ENCODE measurements at regions not wholly inside any gene's neighbourhood (a gene's known extent, or its start where the extent isn't known, plus 50 kb on each side); places are given as distances from the start of the nearest gene placed in this dataset.

DNA sequence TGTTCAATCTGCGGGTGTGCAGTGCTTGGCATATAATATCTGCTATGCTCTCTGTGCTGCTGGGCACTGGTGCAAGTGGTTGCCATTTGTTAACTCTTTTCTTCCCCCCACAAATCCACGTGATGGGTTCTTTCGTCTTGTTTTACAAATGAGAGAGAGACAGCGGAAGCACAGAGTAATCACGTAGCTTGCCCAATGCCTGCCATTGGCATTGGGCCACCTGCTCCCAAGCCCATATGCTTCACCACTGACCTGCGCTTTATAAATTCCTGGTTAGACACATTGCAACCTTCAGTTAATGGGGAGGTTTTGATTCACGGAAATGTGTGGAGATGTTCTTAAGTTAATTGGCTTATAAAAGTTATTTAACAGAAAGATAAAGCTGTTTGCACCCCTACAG, 194.8 kb upstream of the ADAMTS16 start:
- no peak for DNase-seq (ENCODE audit: low read depth in 1 of 2, low spot score in 1 of 2)
- no peak overlapping the region for H3K27ac ChIP-seq (replicated peaks)
- H3K27me3 ChIP-seq (ENCODE audit: insufficient read depth, poor library complexity, severe bottlenecking), result no peaks in the 10 kb centered on the region
- H3K4me3 ChIP-seq (replicated peaks; ENCODE audit: insufficient read depth, low read length), result no peak overlapping the region
- TF ChIP-seq POLR2AphosphoS5 (IDR thresholded peaks at IDR 0.05; ENCODE audit: low read depth) (no peak), GABPA (IDR thresholded peaks at IDR 0.05; ENCODE audit: low read depth) (no peak), SPI1 (IDR thresholded peaks at IDR 0.05; ENCODE audit: borderline replicate concordance, low read depth) (no peak), REST (IDR thresholded peaks at IDR 0.05; ENCODE audit: insufficient replicate concordance, low read depth) (no peak)
- TF ChIP-seq, protein P1, sequence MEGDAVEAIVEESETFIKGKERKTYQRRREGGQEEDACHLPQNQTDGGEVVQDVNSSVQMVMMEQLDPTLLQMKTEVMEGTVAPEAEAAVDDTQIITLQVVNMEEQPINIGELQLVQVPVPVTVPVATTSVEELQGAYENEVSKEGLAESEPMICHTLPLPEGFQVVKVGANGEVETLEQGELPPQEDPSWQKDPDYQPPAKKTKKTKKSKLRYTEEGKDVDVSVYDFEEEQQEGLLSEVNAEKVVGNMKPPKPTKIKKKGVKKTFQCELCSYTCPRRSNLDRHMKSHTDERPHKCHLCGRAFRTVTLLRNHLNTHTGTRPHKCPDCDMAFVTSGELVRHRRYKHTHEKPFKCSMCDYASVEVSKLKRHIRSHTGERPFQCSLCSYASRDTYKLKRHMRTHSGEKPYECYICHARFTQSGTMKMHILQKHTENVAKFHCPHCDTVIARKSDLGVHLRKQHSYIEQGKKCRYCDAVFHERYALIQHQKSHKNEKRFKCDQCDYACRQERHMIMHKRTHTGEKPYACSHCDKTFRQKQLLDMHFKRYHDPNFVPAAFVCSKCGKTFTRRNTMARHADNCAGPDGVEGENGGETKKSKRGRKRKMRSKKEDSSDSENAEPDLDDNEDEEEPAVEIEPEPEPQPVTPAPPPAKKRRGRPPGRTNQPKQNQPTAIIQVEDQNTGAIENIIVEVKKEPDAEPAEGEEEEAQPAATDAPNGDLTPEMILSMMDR (IDR thresholded peaks at IDR 0.05; ENCODE audit: insufficient read depth, low read length), result no peak

DNA sequence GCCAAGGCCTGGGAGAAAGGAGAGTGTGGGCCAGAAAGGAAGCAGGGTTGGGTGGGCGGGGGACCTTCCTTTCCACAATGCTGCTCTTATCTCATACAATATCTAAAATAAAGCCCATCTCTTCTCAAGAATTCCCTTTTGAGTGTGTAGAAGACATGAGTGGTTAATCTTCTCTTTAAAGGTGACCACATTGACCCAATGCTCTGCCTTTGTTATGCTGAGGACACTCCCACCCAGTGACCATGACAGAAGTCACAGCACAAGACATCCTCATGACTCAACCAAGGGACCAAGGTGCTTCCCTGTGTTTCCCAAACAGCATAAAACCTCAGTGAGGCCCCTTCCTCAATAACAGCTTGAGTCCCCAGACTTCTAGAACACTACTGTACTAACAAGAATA, 193.0 kb upstream of the ADAMTS16 start:
- no peak for DNase-seq (ENCODE audit: low read depth in 1 of 2, low spot score in 1 of 2)
- H3K4me3 ChIP-seq (replicated peaks; ENCODE audit: insufficient read depth, low read length), result no peak overlapping the region
- peaks cover 2% of the 10 kb centered on the region for H3K27me3 ChIP-seq (ENCODE audit: insufficient read depth, poor library complexity, severe bottlenecking)
- TF ChIP-seq GABPA (IDR thresholded peaks at IDR 0.05; ENCODE audit: low read depth) (no peak), POLR2AphosphoS5 (IDR thresholded peaks at IDR 0.05; ENCODE audit: low read depth) (no peak), REST (IDR thresholded peaks at IDR 0.05; ENCODE audit: insufficient replicate concordance, low read depth) (no peak), SPI1 (IDR thresholded peaks at IDR 0.05; ENCODE audit: borderline replicate concordance, low read depth) (no peak)
- TF ChIP-seq, protein P1 (IDR thresholded peaks at IDR 0.05; ENCODE audit: insufficient read depth, low read length), result no peak
- H3K27ac ChIP-seq (replicated peaks), result no peak overlapping the region

DNA sequence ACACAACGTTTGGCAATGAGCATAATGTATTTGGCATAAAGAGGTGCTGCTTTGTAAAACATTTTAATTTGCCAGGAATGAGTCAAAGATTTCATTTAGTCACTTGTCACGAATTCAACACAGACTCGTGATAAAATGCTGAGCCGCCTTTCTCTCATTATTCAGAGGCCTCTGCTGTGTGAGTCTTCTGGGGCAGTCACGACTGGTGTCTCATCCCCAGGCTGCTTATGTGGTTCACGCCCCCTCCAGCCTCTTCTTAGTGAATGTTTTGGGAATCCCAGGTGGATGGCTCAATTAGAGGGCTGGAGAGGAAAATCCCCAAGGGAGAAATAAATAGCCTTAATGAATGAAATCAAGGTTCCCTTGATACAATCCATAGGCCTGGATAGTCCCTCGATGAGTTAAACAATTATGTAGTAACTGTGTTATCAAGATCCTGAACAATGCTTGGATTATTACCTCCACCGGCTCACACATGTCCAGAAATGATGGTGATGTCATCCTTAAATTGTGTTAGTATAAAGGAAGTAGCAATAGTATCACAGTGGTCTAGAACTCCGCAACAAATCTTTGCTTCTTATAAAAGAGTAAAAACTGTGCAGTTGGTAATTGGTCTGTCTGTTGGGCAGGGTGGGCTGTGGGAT, 192.1 kb upstream of the ADAMTS16 start:
- TF ChIP-seq GABPA (IDR thresholded peaks at IDR 0.05; ENCODE audit: low read depth), result no peak
- TF ChIP-seq POLR2AphosphoS5 (IDR thresholded peaks at IDR 0.05; ENCODE audit: low read depth), result no peak
- TF ChIP-seq SPI1 (IDR thresholded peaks at IDR 0.05; ENCODE audit: borderline replicate concordance, low read depth), result no peak
- TF ChIP-seq, protein P1 (IDR thresholded peaks at IDR 0.05; ENCODE audit: insufficient read depth, low read length), result no peak
- TF ChIP-seq REST (IDR thresholded peaks at IDR 0.05; ENCODE audit: insufficient replicate concordance, low read depth), result no peak
- Histone ChIP-seq H3K27ac (replicated peaks) (no peak overlapping the region), H3K27me3 (ENCODE audit: insufficient read depth, poor library complexity, severe bottlenecking) (peaks cover 2% of the 10 kb centered on the region), H3K4me3 (replicated peaks; ENCODE audit: insufficient read depth, low read length) (no peak overlapping the region)
- DNase-seq (ENCODE audit: low read depth in 1 of 2, low spot score in 1 of 2), result no peak
